HCT116 (cell line): ENCODE measurements at regions not wholly inside any gene's neighbourhood (a gene's known extent, or its start where the extent isn't known, plus 50 kb on each side); places are given as distances from the start of the nearest gene placed in this dataset.
"Not testable (repeated sequence)": the region's sequence is repeated elsewhere in the genome, so short reads cannot be mapped to it uniquely, and the experiment has no call there.

ENCODE experiments used
- ATAC-seq: fragments of 200-7000 bp; cut with Tn5 transposase; 2 replicates; pipeline ENCODE4 v1.9.1; 2020; ENCODE audit warnings: mild to moderate bottlenecking, moderate library complexity
- BruUV-seq: library from RNA; stranded (reverse); fragments of 400-500 nt; replicated peaks from 2 replicates; lab custom pipeline; 2021; lab: Mats Ljungman, UMichigan
- CTCF ChIA-PET: fragments of 300-600 bp; sonication (Branson Sonifier 250); formaldehyde crosslinking; loops from one replicate; lab custom pipeline; 2021; ENCODE audit warnings: antibody characterized with exemption; lab: Charles Lee
- POLR2A ChIA-PET: fragments of 300-600, 350-600 bp; sonication (Branson Sonifier 250); formaldehyde crosslinking; loops from one replicate; lab custom pipeline; 2021; ENCODE audit warnings: antibody characterized with exemption; lab: Charles Lee
- RAD21 ChIA-PET, 2 experiments: fragments of 300-600 bp; sonication (Branson Sonifier 250); formaldehyde crosslinking; loops; one replicate each; lab custom pipeline; 2023; ENCODE audit warnings: low total read pairs in 2 of 2; ENCODE audit not compliant: uncharacterized antibody in 2 of 2, unreplicated experiment in 2 of 2, low non-redundant PET in 1 of 2; lab: Charles Lee
- DNase-seq: peaks from one replicate; pipeline ENCODE4 v3.0.0-alpha.2; 2010; ENCODE audit warnings: low read depth, low spot score
- H2AFZ ChIP-seq: fragments of 200-600 bp; shearing (Covaris generic), sonication (generic); 2 replicates; pipeline ENCODE4 v1.6.1; 2017; ENCODE audit warnings: low read depth, mixed run types, mixed read lengths, antibody characterized with exemption, low read length; ENCODE audit not compliant: poor library complexity, severe bottlenecking
- H3K27ac ChIP-seq: 2 replicates; pipeline ENCODE4 v1.5.1; 2012; ENCODE audit warnings: low read depth, low read length
- H3K27me3 ChIP-seq: fragments of 200-600 bp; sonication (generic); 2 replicates; pipeline ENCODE4 v1.6.1; 2016; ENCODE audit warnings: mixed run types, low read length, mixed read lengths; ENCODE audit not compliant: insufficient read depth
- H3K36me3 ChIP-seq, 2 experiments: fragments of 200-500 bp in 1 of 2; fragments of 200-600 bp in 1 of 2; sonication (Bioruptor generic) in 1 of 2; sonication (generic) in 1 of 2; 2 replicates each; pipeline versions ENCODE4 v1.5.1 to v1.6.1; 2014 to 2016; ENCODE audit warnings: low read length in 2 of 2, inconsistent platforms in 1 of 2, mixed read lengths in 1 of 2, mixed run types in 1 of 2; ENCODE audit not compliant: insufficient read depth in 2 of 2, control insufficient read depth in 1 of 2
- H3K4me1 ChIP-seq, 2 experiments: fragments of 200-600 bp in 1 of 2; sonication (generic) in 1 of 2; 2 replicates each; pipeline versions ENCODE4 v1.5.1 to v1.6.1; 2012 to 2017; ENCODE audit warnings: low read length in 2 of 2, inconsistent platforms in 1 of 2, mild to moderate bottlenecking in 1 of 2, mixed read lengths in 1 of 2, mixed run types in 1 of 2, moderate library complexity in 1 of 2; ENCODE audit not compliant: insufficient read depth in 2 of 2, control insufficient read depth in 1 of 2
- H3K4me2 ChIP-seq: fragments of 200-600 bp; sonication (generic); 2 replicates; pipeline ENCODE4 v1.6.1; 2017; ENCODE audit warnings: mixed run types, low read length, mixed read lengths
- H3K4me3 ChIP-seq, 2 experiments: fragments of 200-600 bp in 1 of 2; sonication (generic) in 1 of 2; replicated peaks in 1 of 2; 2 replicates each; pipeline ENCODE4 v1.5.1; 2011 to 2016; ENCODE audit warnings: low read length in 2 of 2, control low read depth in 1 of 2, low read depth in 1 of 2, mild to moderate bottlenecking in 1 of 2, mixed read lengths in 1 of 2, mixed run types in 1 of 2
- H3K79me2 ChIP-seq: fragments of 200-600 bp; sonication (generic); 2 replicates; pipeline ENCODE4 v1.6.1; 2017; ENCODE audit warnings: mild to moderate bottlenecking, mixed run types, low read length, moderate library complexity, mixed read lengths; ENCODE audit not compliant: insufficient read depth
- H3K9ac ChIP-seq: fragments of 200-600 bp; sonication (generic); 2 replicates; pipeline ENCODE4 v1.6.1; 2016; ENCODE audit warnings: low read length, mixed read lengths
- H3K9me2 ChIP-seq: fragments of 200-600 bp; sonication (generic), shearing (Covaris generic); 2 replicates; pipeline ENCODE4 v1.6.1; 2017; ENCODE audit warnings: mixed run types, mild to moderate bottlenecking, moderate library complexity; ENCODE audit not compliant: insufficient read depth
- H3K9me3 ChIP-seq, 2 experiments: fragments of 200-500 bp in 1 of 2; fragments of 200-600 bp in 1 of 2; sonication (Bioruptor generic) in 1 of 2; sonication (generic) in 1 of 2; 2 replicates each; pipeline ENCODE4 v1.6.1; 2014 to 2017; ENCODE audit warnings: low read length in 2 of 2, mixed read lengths in 2 of 2, inconsistent platforms in 1 of 2, low read depth in 1 of 2, mild to moderate bottlenecking in 1 of 2, mixed run types in 1 of 2, moderate library complexity in 1 of 2; ENCODE audit not compliant: control insufficient read depth in 1 of 2, insufficient read depth in 1 of 2
- H4K20me1 ChIP-seq: fragments of 200-600 bp; sonication (generic), shearing (Covaris generic); 2 replicates; pipeline ENCODE4 v1.6.1; 2017; ENCODE audit warnings: mixed run types, mild to moderate bottlenecking, moderate library complexity; ENCODE audit not compliant: insufficient read depth
- CEBPB ChIP-seq: IDR thresholded peaks from 2 replicates; pipeline ENCODE4 v1.6.1; 2012; ENCODE audit warnings: low read depth
- ELF1 ChIP-seq: IDR thresholded peaks from 2 replicates; pipeline ENCODE4 v1.6.1; 2012; ENCODE audit warnings: low read depth, borderline replicate concordance
- EZH2 ChIP-seq: fragments of 200-600 bp; sonication (generic); IDR thresholded peaks from 2 replicates; pipeline ENCODE4 v1.6.1; 2017; ENCODE audit warnings: antibody characterized with exemption, mixed run types
- POLR2A ChIP-seq: IDR thresholded peaks from 2 replicates; pipeline ENCODE4 v1.7.0; 2011; ENCODE audit warnings: borderline replicate concordance; ENCODE audit not compliant: insufficient read depth, insufficient read length; ENCODE audit errors: extremely low read depth
- intact Hi-C: fragments of 100-400 bp; cut with micrococcal nuclease; formaldehyde crosslinking; loops from 2 replicates; pipeline ENCODE4 v1.10.0; 2022
- TF ChIP-seq, protein P1 (sequence below): IDR thresholded peaks from 2 replicates; pipeline ENCODE4 v1.6.1; 2012; ENCODE audit warnings: low read depth

DNA sequence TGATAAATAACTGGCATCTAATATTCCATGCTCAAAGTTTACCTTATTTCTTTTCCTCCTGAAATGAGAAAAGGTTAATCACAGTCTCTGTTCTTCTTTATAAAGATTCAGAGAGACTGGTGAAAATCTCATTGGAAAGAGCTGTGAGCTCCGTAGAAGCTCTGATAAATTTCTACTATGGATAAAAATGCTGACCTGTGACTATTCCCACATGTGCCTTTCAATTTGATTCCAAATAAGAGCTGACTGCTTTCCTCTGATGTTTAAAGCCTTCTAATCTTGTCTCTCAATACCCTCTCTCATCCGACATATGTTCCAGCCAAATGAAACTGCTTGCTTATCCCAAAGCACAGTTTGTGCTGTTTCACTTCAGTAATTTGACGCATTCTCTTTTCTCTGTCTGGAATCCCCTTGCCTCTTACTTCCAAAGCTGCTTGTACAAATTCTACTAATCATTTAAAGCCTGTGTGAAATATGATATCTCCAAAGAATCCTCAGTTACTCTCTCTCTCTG lies 130.1 kb downstream of the RTP4 start (continued):
- TF ChIP-seq, protein P1, sequence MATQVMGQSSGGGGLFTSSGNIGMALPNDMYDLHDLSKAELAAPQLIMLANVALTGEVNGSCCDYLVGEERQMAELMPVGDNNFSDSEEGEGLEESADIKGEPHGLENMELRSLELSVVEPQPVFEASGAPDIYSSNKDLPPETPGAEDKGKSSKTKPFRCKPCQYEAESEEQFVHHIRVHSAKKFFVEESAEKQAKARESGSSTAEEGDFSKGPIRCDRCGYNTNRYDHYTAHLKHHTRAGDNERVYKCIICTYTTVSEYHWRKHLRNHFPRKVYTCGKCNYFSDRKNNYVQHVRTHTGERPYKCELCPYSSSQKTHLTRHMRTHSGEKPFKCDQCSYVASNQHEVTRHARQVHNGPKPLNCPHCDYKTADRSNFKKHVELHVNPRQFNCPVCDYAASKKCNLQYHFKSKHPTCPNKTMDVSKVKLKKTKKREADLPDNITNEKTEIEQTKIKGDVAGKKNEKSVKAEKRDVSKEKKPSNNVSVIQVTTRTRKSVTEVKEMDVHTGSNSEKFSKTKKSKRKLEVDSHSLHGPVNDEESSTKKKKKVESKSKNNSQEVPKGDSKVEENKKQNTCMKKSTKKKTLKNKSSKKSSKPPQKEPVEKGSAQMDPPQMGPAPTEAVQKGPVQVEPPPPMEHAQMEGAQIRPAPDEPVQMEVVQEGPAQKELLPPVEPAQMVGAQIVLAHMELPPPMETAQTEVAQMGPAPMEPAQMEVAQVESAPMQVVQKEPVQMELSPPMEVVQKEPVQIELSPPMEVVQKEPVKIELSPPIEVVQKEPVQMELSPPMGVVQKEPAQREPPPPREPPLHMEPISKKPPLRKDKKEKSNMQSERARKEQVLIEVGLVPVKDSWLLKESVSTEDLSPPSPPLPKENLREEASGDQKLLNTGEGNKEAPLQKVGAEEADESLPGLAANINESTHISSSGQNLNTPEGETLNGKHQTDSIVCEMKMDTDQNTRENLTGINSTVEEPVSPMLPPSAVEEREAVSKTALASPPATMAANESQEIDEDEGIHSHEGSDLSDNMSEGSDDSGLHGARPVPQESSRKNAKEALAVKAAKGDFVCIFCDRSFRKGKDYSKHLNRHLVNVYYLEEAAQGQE: no peak
- no peak for TF ChIP-seq POLR2A

DNA sequence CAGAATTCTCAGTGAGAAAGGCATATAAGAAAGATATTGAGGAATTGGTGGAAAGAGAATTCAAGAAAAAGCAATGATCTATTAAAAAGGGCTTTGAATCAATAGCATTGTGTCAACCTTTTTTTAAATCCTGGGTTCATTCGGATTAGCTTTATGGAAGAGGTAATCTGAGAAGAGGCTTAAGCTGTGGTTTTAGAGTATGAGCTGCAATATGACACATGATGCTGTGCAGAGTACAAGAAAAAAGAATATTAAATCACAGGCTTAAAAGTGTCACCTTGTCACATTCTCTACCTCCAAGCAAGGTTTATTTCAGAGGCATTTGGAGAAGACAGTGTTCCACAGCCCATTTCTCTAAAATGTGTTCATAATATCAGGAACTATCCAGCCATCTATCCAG lies 128.9 kb downstream of the RTP4 start:
- no peak for DNase-seq
- no peaks in the 10 kb centered on the region for H3K9me3 ChIP-seq
- H3K4me1 ChIP-seq: no peaks in the 10 kb centered on the region
- CTCF ChIA-PET: no interaction called here
- no peak for TF ChIP-seq EZH2
- no peak for TF ChIP-seq CEBPB
- no peak for TF ChIP-seq ELF1
- H3K4me3 ChIP-seq: no peak overlapping the region
- H3K9me2 ChIP-seq: no peaks in the 10 kb centered on the region
- H4K20me1 ChIP-seq: no peaks in the 10 kb centered on the region
- H3K27me3 ChIP-seq: peaks cover 26% of the 10 kb centered on the region
- no peaks in the 10 kb centered on the region for H3K79me2 ChIP-seq
- intact Hi-C loops: no loop called here
- no peak for ATAC-seq
- RAD21 ChIA-PET: no interaction called here
- no peak overlapping the region for H3K4me2 ChIP-seq
- no peak overlapping the region for H3K9ac ChIP-seq
- BruUV-seq: no TSS peak
- POLR2A ChIA-PET: no interaction called here
- H3K27ac ChIP-seq: no peak overlapping the region
- H3K36me3 ChIP-seq: no peaks in the 10 kb centered on the region
- no peak overlapping the region for H2AFZ ChIP-seq

DNA sequence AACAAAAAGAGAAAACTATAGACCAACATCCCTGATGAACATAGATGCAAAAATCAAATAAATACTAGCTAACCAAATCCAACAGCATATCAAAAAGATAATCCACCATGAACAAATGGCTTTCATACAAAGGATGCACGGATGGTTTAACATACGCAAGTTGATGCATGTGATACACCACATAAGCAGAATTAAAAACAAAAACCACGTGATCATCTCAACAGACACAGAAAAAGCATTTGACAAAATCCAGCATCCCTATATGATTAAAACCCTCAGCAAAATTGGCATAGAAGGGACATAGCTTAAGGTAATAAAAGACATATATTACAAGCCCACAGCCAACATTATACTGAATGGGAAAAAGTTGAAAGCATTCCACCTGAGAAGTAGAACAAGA lies 125.9 kb downstream of the RTP4 start:
- DNase-seq, CTCF ChIA-PET, H3K27ac ChIP-seq, H3K79me2 ChIP-seq, POLR2A ChIA-PET, H3K4me2 ChIP-seq, RAD21 ChIA-PET, H3K4me3 ChIP-seq, H3K36me3 ChIP-seq, H3K9me3 ChIP-seq, intact Hi-C loops, H3K9ac ChIP-seq, ATAC-seq, H2AFZ ChIP-seq, BruUV-seq, H3K4me1 ChIP-seq, H4K20me1 ChIP-seq, H3K9me2 ChIP-seq: not testable (repeated sequence)
- H3K27me3 ChIP-seq: peaks cover 19% of the 10 kb centered on the region
